ENCODE measurements at regions not wholly inside any gene's neighbourhood (a gene's known extent, or its start where the extent isn't known, plus 50 kb on each side); places are given as distances from the start of the nearest gene placed in this dataset.
A peak's percentile ranks its signal among the peaks of the same experiment; 100 is the strongest.

DNA sequence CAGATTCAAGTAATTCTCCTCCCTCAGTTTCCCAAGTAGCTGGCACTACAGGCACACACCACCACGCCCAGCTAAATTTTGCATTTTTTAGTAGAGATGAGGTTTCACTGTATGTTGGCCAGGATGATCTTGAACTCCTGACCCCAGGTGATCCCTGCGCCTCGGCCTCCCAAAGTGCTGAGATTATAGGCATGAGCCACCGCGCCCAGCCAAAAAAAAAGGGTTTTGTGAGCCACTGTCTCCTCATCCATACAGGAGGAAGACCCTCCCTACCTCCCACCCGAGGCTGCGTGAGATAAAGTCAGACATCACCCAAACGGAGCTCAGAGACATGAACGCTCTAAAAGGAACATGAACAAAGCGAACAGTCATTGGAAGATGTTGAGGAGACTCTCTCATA lies 745.7 kb downstream of the BRD1 start:
- Mint-ChIP-seq H3K27ac (no peak overlapping the region), H3K4me3 (no peak overlapping the region), H3K4me1 (no peaks in the 10 kb centered on the region), H3K9me3 (no peaks in the 10 kb centered on the region), H3K36me3 (no peaks in the 10 kb centered on the region), H3K27me3 (peaks cover 1 to 5% of the 10 kb centered on the region in 2 donors)
- DNase-seq = peak in 1 of 5 donors; percentile 26
- no peaks in the 10 kb centered on the region for H3K9me3 ChIP-seq (ENCODE audit: low read length)
- ChIA-PET POLR2A (no interaction called here), CTCF (no interaction called here)
- H3K27ac ChIP-seq (ENCODE audit: low read depth, low read length) = no peak overlapping the region
- no peaks in the 10 kb centered on the region for H3K27me3 ChIP-seq (ENCODE audit: insufficient read depth, low read length, poor library complexity, severe bottlenecking)
- H3K36me3 ChIP-seq (ENCODE audit: insufficient read depth, low read length) = no peaks in the 10 kb centered on the region
- no peaks in the 10 kb centered on the region for H3K4me1 ChIP-seq (ENCODE audit: insufficient read depth, low read length)
- no peak overlapping the region for H3K4me3 ChIP-seq (ENCODE audit: low read length)

- Histone ChIP-seq H3K9me3 (ENCODE audit: low read length) (no peaks in the 10 kb centered on the region), H3K27ac (ENCODE audit: low read depth, low read length) (no peak overlapping the region), H3K4me1 (ENCODE audit: insufficient read depth, low read length) (no peaks in the 10 kb centered on the region), H3K27me3 (ENCODE audit: insufficient read depth, low read length, poor library complexity, severe bottlenecking) (no peaks in the 10 kb centered on the region), H3K4me3 (ENCODE audit: low read length) (no peak overlapping the region), H3K36me3 (ENCODE audit: insufficient read depth, low read length) (no peaks in the 10 kb centered on the region)
- ChIA-PET CTCF (no interaction called here), POLR2A (no interaction called here)
- H3K36me3 Mint-ChIP-seq = no peaks in the 10 kb centered on the region
- H3K9me3 Mint-ChIP-seq = no peaks in the 10 kb centered on the region
- peaks cover 1 to 5% of the 10 kb centered on the region in 2 donors for H3K27me3 Mint-ChIP-seq
- DNase-seq = peak in 1 of 5 donors; percentile 34
- H3K4me3 Mint-ChIP-seq = no peak overlapping the region
- H3K4me1 Mint-ChIP-seq = no peaks in the 10 kb centered on the region
- H3K27ac Mint-ChIP-seq = no peak overlapping the region
Measured at GRCh38 chr22:49081261-49081666, 746.4 kb downstream of the BRD1 start.

- H3K4me3 Mint-ChIP-seq = no peak overlapping the region
- H3K4me3 ChIP-seq (ENCODE audit: low read length) = no peak overlapping the region
- no peaks in the 10 kb centered on the region for H3K9me3 ChIP-seq (ENCODE audit: low read length)
- POLR2A ChIA-PET = no interaction called here
- DNase-seq = peak in 1 of 5 donors; percentile 38
- H3K4me1 ChIP-seq (ENCODE audit: insufficient read depth, low read length) = no peaks in the 10 kb centered on the region
- peaks cover 0 to under 1% of the 10 kb centered on the region in 2 donors for H3K27me3 Mint-ChIP-seq
- no peaks in the 10 kb centered on the region for H3K36me3 Mint-ChIP-seq
- no peaks in the 10 kb centered on the region for H3K36me3 ChIP-seq (ENCODE audit: insufficient read depth, low read length)
- CTCF ChIA-PET = no interaction called here
- no peak overlapping the region for H3K27ac Mint-ChIP-seq
- H3K27ac ChIP-seq (ENCODE audit: low read depth, low read length) = no peak overlapping the region
- no peaks in the 10 kb centered on the region for H3K4me1 Mint-ChIP-seq
- H3K27me3 ChIP-seq (ENCODE audit: insufficient read depth, low read length, poor library complexity, severe bottlenecking) = no peaks in the 10 kb centered on the region
- H3K9me3 Mint-ChIP-seq = no peaks in the 10 kb centered on the region
Measured at GRCh38 chr22:49080631-49081030, 747.0 kb downstream of the BRD1 start.

DNA sequence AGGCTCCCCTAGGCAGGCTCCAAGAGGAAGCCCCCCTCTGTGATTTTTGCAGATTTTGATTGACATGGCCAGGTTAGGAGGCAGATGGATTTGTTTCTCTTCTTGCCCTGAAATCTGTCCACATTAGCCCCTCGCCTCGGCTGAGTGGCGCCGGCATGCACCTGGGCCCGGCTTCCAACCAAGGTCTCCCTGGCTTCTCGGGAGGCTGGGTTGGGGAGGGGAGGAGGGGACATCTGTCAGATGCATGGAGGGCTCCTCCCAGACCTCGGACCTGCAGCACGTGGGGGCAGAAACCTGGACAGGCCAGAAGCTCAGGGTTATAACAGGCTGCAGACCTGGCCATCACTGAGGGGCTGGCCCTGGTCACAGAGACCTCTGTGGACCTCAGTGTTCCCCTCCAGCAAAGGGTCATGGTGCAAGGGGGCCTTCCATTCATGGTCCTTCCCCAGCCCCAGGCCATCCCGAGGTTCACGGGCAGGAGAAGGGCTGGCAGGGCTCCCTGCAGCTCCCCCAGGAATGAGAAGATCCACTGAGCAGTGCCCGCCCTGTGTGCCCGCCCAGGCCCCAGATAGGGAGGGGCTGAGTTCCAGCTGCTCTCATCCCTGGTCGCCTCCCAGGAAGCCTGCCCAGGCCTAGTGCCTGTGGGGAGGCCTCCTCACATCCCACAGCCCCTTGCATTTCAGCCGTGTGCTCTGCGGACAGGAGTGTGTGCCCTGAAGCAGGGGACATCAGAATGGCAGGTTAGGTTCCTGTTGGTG lies 747.8 kb downstream of the BRD1 start:
- H3K36me3 ChIP-seq (ENCODE audit: insufficient read depth, low read length) = no peaks in the 10 kb centered on the region
- DNase-seq = peak in 1 of 5 donors; percentile 19

GRCh38 chr22:49079027-49079725 lies 748.5 kb downstream of the BRD1 start:
- CTCF ChIA-PET = no interaction called here
- DNase-seq = peak in 1 of 5 donors; percentile 38

More for the DNA sequence above, 747.8 kb downstream of the BRD1 start:
- Mint-ChIP-seq H3K27ac (no peak overlapping the region), H3K27me3 (no peaks in the 10 kb centered on the region), H3K36me3 (no peaks in the 10 kb centered on the region), H3K9me3 (no peaks in the 10 kb centered on the region), H3K4me3 (no peak overlapping the region), H3K4me1 (no peaks in the 10 kb centered on the region)
- H3K27me3 ChIP-seq (ENCODE audit: insufficient read depth, low read length, poor library complexity, severe bottlenecking) = no peaks in the 10 kb centered on the region
- no peak overlapping the region for H3K27ac ChIP-seq (ENCODE audit: low read depth, low read length)
- no peaks in the 10 kb centered on the region for H3K9me3 ChIP-seq (ENCODE audit: low read length)
- H3K4me3 ChIP-seq (ENCODE audit: low read length) = no peak overlapping the region
- ChIA-PET POLR2A (no interaction called here), CTCF (no interaction called here)
- no peaks in the 10 kb centered on the region for H3K4me1 ChIP-seq (ENCODE audit: insufficient read depth, low read length)

GRCh38 chr22:49078076-49078710 lies 749.5 kb downstream of the BRD1 start:
- no peaks in the 10 kb centered on the region for H3K9me3 ChIP-seq (ENCODE audit: low read length)
- H3K27ac Mint-ChIP-seq = no peak overlapping the region
- peak in 1 of 5 donors; percentile 39 for DNase-seq
- no peaks in the 10 kb centered on the region for H3K27me3 Mint-ChIP-seq
- H3K4me3 Mint-ChIP-seq = no peak overlapping the region
- CTCF ChIA-PET = no interaction called here
- H3K4me1 ChIP-seq (ENCODE audit: insufficient read depth, low read length) = no peaks in the 10 kb centered on the region
- H3K4me1 Mint-ChIP-seq = no peaks in the 10 kb centered on the region
- no peaks in the 10 kb centered on the region for H3K9me3 Mint-ChIP-seq
- no peaks in the 10 kb centered on the region for H3K27me3 ChIP-seq (ENCODE audit: insufficient read depth, low read length, poor library complexity, severe bottlenecking)
- H3K27ac ChIP-seq (ENCODE audit: low read depth, low read length) = no peak overlapping the region
- POLR2A ChIA-PET = no interaction called here
- no peak overlapping the region for H3K4me3 ChIP-seq (ENCODE audit: low read length)
- no peaks in the 10 kb centered on the region for H3K36me3 ChIP-seq (ENCODE audit: insufficient read depth, low read length)
- no peaks in the 10 kb centered on the region for H3K36me3 Mint-ChIP-seq

More at GRCh38 chr22:49079027-49079725, 748.5 kb downstream of the BRD1 start:
- H3K36me3 Mint-ChIP-seq = no peaks in the 10 kb centered on the region
- POLR2A ChIA-PET = no interaction called here
- Histone ChIP-seq H3K27me3 (ENCODE audit: insufficient read depth, low read length, poor library complexity, severe bottlenecking) (no peaks in the 10 kb centered on the region), H3K4me1 (ENCODE audit: insufficient read depth, low read length) (no peaks in the 10 kb centered on the region), H3K4me3 (ENCODE audit: low read length) (no peak overlapping the region), H3K27ac (ENCODE audit: low read depth, low read length) (no peak overlapping the region), H3K9me3 (ENCODE audit: low read length) (no peaks in the 10 kb centered on the region), H3K36me3 (ENCODE audit: insufficient read depth, low read length) (no peaks in the 10 kb centered on the region)
- no peak overlapping the region for H3K4me3 Mint-ChIP-seq
- H3K9me3 Mint-ChIP-seq = no peaks in the 10 kb centered on the region
- H3K27ac Mint-ChIP-seq = no peak overlapping the region
- no peaks in the 10 kb centered on the region for H3K27me3 Mint-ChIP-seq
- H3K4me1 Mint-ChIP-seq = no peaks in the 10 kb centered on the region

GRCh38 chr22:49077586-49077985 lies 750.1 kb downstream of the BRD1 start:
- POLR2A ChIA-PET = no interaction called here
- H3K27me3 Mint-ChIP-seq = no peaks in the 10 kb centered on the region
- H3K27ac Mint-ChIP-seq = no peak overlapping the region

GRCh38 chr22:49077036-49077393 lies 750.7 kb downstream of the BRD1 start:
- Histone ChIP-seq H3K36me3 (ENCODE audit: insufficient read depth, low read length) (no peaks in the 10 kb centered on the region), H3K9me3 (ENCODE audit: low read length) (no peaks in the 10 kb centered on the region), H3K4me3 (ENCODE audit: low read length) (no peak overlapping the region), H3K27ac (ENCODE audit: low read depth, low read length) (no peak overlapping the region), H3K27me3 (ENCODE audit: insufficient read depth, low read length, poor library complexity, severe bottlenecking) (no peaks in the 10 kb centered on the region), H3K4me1 (ENCODE audit: insufficient read depth, low read length) (no peaks in the 10 kb centered on the region)
- POLR2A ChIA-PET = no interaction called here
- no peak overlapping the region for H3K4me3 Mint-ChIP-seq
- H3K4me1 Mint-ChIP-seq = no peaks in the 10 kb centered on the region
- H3K27ac Mint-ChIP-seq = no peak overlapping the region
- no peaks in the 10 kb centered on the region for H3K27me3 Mint-ChIP-seq
- no peaks in the 10 kb centered on the region for H3K36me3 Mint-ChIP-seq
- DNase-seq = peak in 1 of 5 donors; percentile 18
- CTCF ChIA-PET = no interaction called here
- H3K9me3 Mint-ChIP-seq = no peaks in the 10 kb centered on the region

More at GRCh38 chr22:49077586-49077985, 750.1 kb downstream of the BRD1 start:
- Mint-ChIP-seq H3K36me3 (no peaks in the 10 kb centered on the region), H3K4me1 (no peaks in the 10 kb centered on the region), H3K9me3 (no peaks in the 10 kb centered on the region), H3K4me3 (no peak overlapping the region)
- no peak overlapping the region for H3K4me3 ChIP-seq (ENCODE audit: low read length)
- no peaks in the 10 kb centered on the region for H3K27me3 ChIP-seq (ENCODE audit: insufficient read depth, low read length, poor library complexity, severe bottlenecking)
- no peak for DNase-seq
- no peaks in the 10 kb centered on the region for H3K36me3 ChIP-seq (ENCODE audit: insufficient read depth, low read length)
- CTCF ChIA-PET = no interaction called here
- no peaks in the 10 kb centered on the region for H3K9me3 ChIP-seq (ENCODE audit: low read length)
- H3K4me1 ChIP-seq (ENCODE audit: insufficient read depth, low read length) = no peaks in the 10 kb centered on the region
- H3K27ac ChIP-seq (ENCODE audit: low read depth, low read length) = no peak overlapping the region

Measured in CD8-positive, alpha-beta memory T cell (primary cell).